H1 (cell line): ENCODE measurements at regions not wholly inside any gene's neighbourhood (a gene's known extent, or its start where the extent isn't known, plus 50 kb on each side); places are given as distances from the start of the nearest gene placed in this dataset.

Experiments
- RNF2 ChIP-seq: fragments of 200-900, 300-1000 bp; sonication (generic); IDR thresholded peaks from 2 replicates; pipeline ENCODE4 v1.7.1; 2016; ENCODE audit warnings: borderline replicate concordance, low read depth, mild to moderate bottlenecking, antibody characterized with exemption, low read length; ENCODE audit not compliant: poor library complexity, severe bottlenecking; ENCODE audit errors: missing control alignments
- SIRT6 ChIP-seq: IDR thresholded peaks from one replicate; pipeline ENCODE4 v1.7.1; 2012; ENCODE audit warnings: low read length, inconsistent platforms

- TF ChIP-seq RNF2 (no peak), SIRT6 (no peak)
Observed at GRCh38 chr3:176755977-176756376, 441.3 kb downstream of the TBL1XR1 start (continued).
